HEK293T (cell line): ENCODE measurements at regions not wholly inside any gene's neighbourhood (a gene's known extent, or its start where the extent isn't known, plus 50 kb on each side); places are given as distances from the start of the nearest gene placed in this dataset.

Experiments
- BHLHE40 ChIP-seq: fragments of 450-650 bp; IDR thresholded peaks from 2 replicates; pipeline ENCODE4 v1.6.1; 2016; ENCODE audit warnings: mild to moderate bottlenecking, moderate library complexity, borderline replicate concordance
- CTBP1 ChIP-seq: fragments of 450-650 bp; IDR thresholded peaks from 2 replicates; pipeline ENCODE4 v1.6.1; 2016; ENCODE audit warnings: borderline replicate concordance
- ELF4 ChIP-seq: fragments of 450-650 bp; IDR thresholded peaks from 2 replicates; pipeline ENCODE4 v1.6.1; 2017; ENCODE audit warnings: antibody characterized with exemption
- FOXM1 ChIP-seq: fragments of 450-650 bp; IDR thresholded peaks from 2 replicates; pipeline ENCODE4 v1.6.1; 2017; ENCODE audit warnings: mild to moderate bottlenecking, borderline replicate concordance
- NFRKB ChIP-seq: fragments of 450-650 bp; IDR thresholded peaks from 2 replicates; pipeline ENCODE4 v1.6.1; 2016; ENCODE audit warnings: mild to moderate bottlenecking, moderate library complexity
- SP1 ChIP-seq: fragments of 450-650 bp; IDR thresholded peaks from 2 replicates; pipeline ENCODE4 v1.6.1; 2017

DNA sequence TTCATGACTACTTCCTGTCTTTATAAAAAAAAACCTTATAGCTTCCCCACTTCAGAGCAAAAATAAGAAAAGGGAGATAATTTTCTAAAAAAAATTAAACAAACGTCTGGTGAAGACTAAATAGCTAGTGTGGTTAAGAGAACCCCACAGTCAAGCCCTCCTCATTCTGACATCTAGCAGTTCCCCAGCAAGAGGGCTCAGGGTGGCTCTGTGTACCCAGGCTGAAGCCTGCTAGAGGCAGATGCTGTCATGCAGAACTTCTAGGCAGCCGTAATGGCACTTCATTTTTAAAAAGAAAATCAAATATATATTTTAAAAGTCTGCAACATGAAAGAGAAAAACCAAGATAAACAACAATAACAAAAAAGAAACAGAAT, 223.1 kb upstream of the KLF14 start:
- no peak for TF ChIP-seq NFRKB
- TF ChIP-seq FOXM1, result no peak
- TF ChIP-seq SP1, result no peak
- no peak for TF ChIP-seq CTBP1
- no peak for TF ChIP-seq BHLHE40
- TF ChIP-seq ELF4, result no peak
